Smooth muscle cell (in vitro differentiated cells): ENCODE measurements at regions not wholly inside any gene's neighbourhood (a gene's known extent, or its start where the extent isn't known, plus 50 kb on each side); places are given as distances from the start of the nearest gene placed in this dataset.

Experiments
- DNase-seq: peaks from one replicate; lab custom pipeline; 2025; ENCODE audit not compliant: unreplicated experiment; lab: John Stamatoyannopoulos, UW
- H2AFZ ChIP-seq: fragments of 200-600 bp; sonication (generic); 2 replicates; pipeline ENCODE4 v1.6.0; 2016; ENCODE audit warnings: antibody characterized with exemption, low read depth, mild to moderate bottlenecking
- H3F3A ChIP-seq: fragments of 200-600 bp; sonication (generic); 2 replicates; pipeline ENCODE4 v1.6.0; 2017; ENCODE audit warnings: antibody characterized with exemption, low read depth
- H3K27ac ChIP-seq: fragments of 200-600 bp; sonication (generic); 2 replicates; pipeline ENCODE4 v1.5.1; 2016; ENCODE audit warnings: low read depth, mild to moderate bottlenecking
- H3K27me3 ChIP-seq: fragments of 200-600 bp; sonication (generic); 2 replicates; pipeline ENCODE4 v1.6.1; 2016; ENCODE audit warnings: low read depth, mild to moderate bottlenecking
- H3K36me3 ChIP-seq: fragments of 200-600 bp; sonication (generic); 2 replicates; pipeline ENCODE4 v1.5.1; 2016; ENCODE audit warnings: low read depth
- H3K4me1 ChIP-seq: fragments of 200-600 bp; sonication (generic); 2 replicates; pipeline ENCODE4 v1.5.1; 2016; ENCODE audit warnings: low read depth
- H3K4me2 ChIP-seq: fragments of 200-600 bp; sonication (generic); 2 replicates; pipeline ENCODE4 v1.6.0; 2016; ENCODE audit warnings: mild to moderate bottlenecking
- H3K4me3 ChIP-seq: fragments of 200-600 bp; sonication (generic); 2 replicates; pipeline ENCODE4 v1.5.1; 2016; ENCODE audit warnings: mild to moderate bottlenecking
- H3K79me2 ChIP-seq: fragments of 200-600 bp; sonication (generic); 2 replicates; pipeline ENCODE4 v1.6.0; 2016; ENCODE audit warnings: low read depth, mild to moderate bottlenecking
- H3K9ac ChIP-seq: fragments of 200-600 bp; sonication (generic); 2 replicates; pipeline ENCODE4 v1.6.0; 2016; ENCODE audit warnings: low read depth
- H3K9me3 ChIP-seq: fragments of 200-600 bp; sonication (generic); replicated peaks from 2 replicates; pipeline ENCODE4 v1.5.1; 2016; ENCODE audit warnings: low read depth
- H4K20me1 ChIP-seq: fragments of 200-600 bp; sonication (generic); 2 replicates; pipeline ENCODE4 v1.6.0; 2016; ENCODE audit warnings: low read depth
- CTCF ChIP-seq: fragments of 200-600 bp; sonication (generic); IDR thresholded peaks from 2 replicates; pipeline ENCODE4 v1.5.1; 2017; ENCODE audit warnings: borderline replicate concordance, mild to moderate bottlenecking, antibody characterized with exemption; ENCODE audit not compliant: insufficient read depth, poor library complexity, severe bottlenecking
- WGBS: methylation state at CpG from one replicate; pipeline ENCODE4 v1.1.7; 2016; ENCODE audit warnings: low lambda C conversion rate; 5-methylcytosine and 5-hydroxymethylcytosine counted together

GRCh38 chr7:9874182-9874581, 1099.5 kb upstream of the PHF14 start:
- H3K36me3 ChIP-seq, result no peaks in the 10 kb centered on the region
- TF ChIP-seq CTCF, result no peak
- DNase-seq, result no peak
- WGBS, result 92% methylated on average over 1 of the region's 1 CpG
- no peak overlapping the region for H3K4me2 ChIP-seq
- H3K27me3 ChIP-seq, result no peaks in the 10 kb centered on the region
- H3K79me2 ChIP-seq, result no peaks in the 10 kb centered on the region
- H2AFZ ChIP-seq, result no peak overlapping the region
- no peak overlapping the region for H3K27ac ChIP-seq
- H4K20me1 ChIP-seq, result no peaks in the 10 kb centered on the region
- no peaks in the 10 kb centered on the region for H3F3A ChIP-seq
- H3K9ac ChIP-seq, result no peak overlapping the region
- no peaks in the 10 kb centered on the region for H3K4me1 ChIP-seq
- H3K4me3 ChIP-seq, result no peak overlapping the region
- no peaks in the 10 kb centered on the region for H3K9me3 ChIP-seq

GRCh38 chr7:9876053-9876452, 1097.6 kb upstream of the PHF14 start:
- H3K4me2 ChIP-seq, result no peak overlapping the region
- no peak overlapping the region for H3K4me3 ChIP-seq
- no peak overlapping the region for H3K27ac ChIP-seq
- no peak overlapping the region for H3K9ac ChIP-seq
- no peak for TF ChIP-seq CTCF
- no peaks in the 10 kb centered on the region for H4K20me1 ChIP-seq
- no peaks in the 10 kb centered on the region for H3F3A ChIP-seq
- H3K27me3 ChIP-seq, result no peaks in the 10 kb centered on the region
- DNase-seq, result no peak
- no peak overlapping the region for H2AFZ ChIP-seq
- no peaks in the 10 kb centered on the region for H3K4me1 ChIP-seq
- no peaks in the 10 kb centered on the region for H3K79me2 ChIP-seq
- no peaks in the 10 kb centered on the region for H3K9me3 ChIP-seq
- no peaks in the 10 kb centered on the region for H3K36me3 ChIP-seq

GRCh38 chr7:9889554-9889953, 1084.1 kb upstream of the PHF14 start:
- DNase-seq, result no peak
- no peaks in the 10 kb centered on the region for H3K9me3 ChIP-seq
- TF ChIP-seq CTCF, result no peak

DNA sequence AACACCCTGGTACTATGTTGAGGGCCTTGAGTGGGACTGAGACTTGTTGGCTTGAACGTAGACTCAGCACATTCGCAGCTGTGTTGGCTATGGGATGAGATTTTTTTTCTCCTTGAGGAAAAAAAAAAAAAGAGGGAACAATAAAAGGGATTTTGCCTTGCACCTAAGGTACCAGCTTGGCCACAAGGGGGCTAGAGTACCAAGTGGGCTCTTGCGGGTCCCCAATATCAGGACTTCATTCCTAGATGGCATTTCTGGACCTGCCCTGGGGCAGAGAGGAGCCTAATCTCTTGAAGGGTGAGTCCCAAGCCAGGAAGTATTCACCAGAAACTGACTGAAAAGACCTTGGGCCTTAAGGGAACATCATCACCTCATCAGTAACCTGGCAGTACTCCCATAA, 1083.6 kb upstream of the PHF14 start:
- Histone ChIP-seq H3K4me2 (no peak overlapping the region), H3K4me3 (no peak overlapping the region), H3K9ac (no peak overlapping the region), H3K9me3 (no peaks in the 10 kb centered on the region), H2AFZ (no peak overlapping the region), H4K20me1 (no peaks in the 10 kb centered on the region), H3K27me3 (no peaks in the 10 kb centered on the region), H3K79me2 (no peaks in the 10 kb centered on the region), H3K36me3 (no peaks in the 10 kb centered on the region), H3F3A (no peaks in the 10 kb centered on the region), H3K27ac (no peak overlapping the region), H3K4me1 (no peaks in the 10 kb centered on the region)
- 92% methylated on average over 3 of the region's 3 CpGs for WGBS
- TF ChIP-seq CTCF, result no peak
- DNase-seq, result no peak

More at GRCh38 chr7:9889554-9889953, 1084.1 kb upstream of the PHF14 start:
- Histone ChIP-seq H2AFZ (no peak overlapping the region), H3K36me3 (no peaks in the 10 kb centered on the region), H3K4me3 (no peak overlapping the region), H3K4me1 (no peaks in the 10 kb centered on the region), H3K27ac (no peak overlapping the region), H3K27me3 (no peaks in the 10 kb centered on the region), H3K79me2 (no peaks in the 10 kb centered on the region), H4K20me1 (no peaks in the 10 kb centered on the region), H3K9ac (no peak overlapping the region), H3K4me2 (no peak overlapping the region), H3F3A (no peaks in the 10 kb centered on the region)
- 94% methylated on average over 1 of the region's 2 CpGs for WGBS
